ENCODE measurements at regions not wholly inside any gene's neighbourhood (a gene's known extent, or its start where the extent isn't known, plus 50 kb on each side); places are given as distances from the start of the nearest gene placed in this dataset.

DNA sequence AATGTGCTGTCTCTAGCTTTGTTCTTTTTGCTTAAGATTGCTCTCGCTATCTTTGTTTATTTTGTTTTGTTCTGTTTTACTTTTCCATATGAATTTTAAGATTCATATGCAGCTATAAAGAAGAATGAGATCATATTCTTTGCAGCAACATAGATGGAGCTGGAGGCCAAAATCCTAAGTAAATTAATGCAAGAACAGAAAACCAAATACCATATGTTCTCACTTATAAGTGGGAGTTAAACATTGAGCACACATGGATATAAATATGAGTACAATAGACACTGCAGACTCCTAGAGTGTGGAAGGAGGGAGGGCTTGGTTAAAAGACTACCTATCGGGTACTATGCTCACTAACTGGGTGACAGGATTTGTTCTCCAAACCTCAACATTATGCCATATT is 237.8 kb downstream of the TRAM1L1 start:
- TF ChIP-seq, protein P1, sequence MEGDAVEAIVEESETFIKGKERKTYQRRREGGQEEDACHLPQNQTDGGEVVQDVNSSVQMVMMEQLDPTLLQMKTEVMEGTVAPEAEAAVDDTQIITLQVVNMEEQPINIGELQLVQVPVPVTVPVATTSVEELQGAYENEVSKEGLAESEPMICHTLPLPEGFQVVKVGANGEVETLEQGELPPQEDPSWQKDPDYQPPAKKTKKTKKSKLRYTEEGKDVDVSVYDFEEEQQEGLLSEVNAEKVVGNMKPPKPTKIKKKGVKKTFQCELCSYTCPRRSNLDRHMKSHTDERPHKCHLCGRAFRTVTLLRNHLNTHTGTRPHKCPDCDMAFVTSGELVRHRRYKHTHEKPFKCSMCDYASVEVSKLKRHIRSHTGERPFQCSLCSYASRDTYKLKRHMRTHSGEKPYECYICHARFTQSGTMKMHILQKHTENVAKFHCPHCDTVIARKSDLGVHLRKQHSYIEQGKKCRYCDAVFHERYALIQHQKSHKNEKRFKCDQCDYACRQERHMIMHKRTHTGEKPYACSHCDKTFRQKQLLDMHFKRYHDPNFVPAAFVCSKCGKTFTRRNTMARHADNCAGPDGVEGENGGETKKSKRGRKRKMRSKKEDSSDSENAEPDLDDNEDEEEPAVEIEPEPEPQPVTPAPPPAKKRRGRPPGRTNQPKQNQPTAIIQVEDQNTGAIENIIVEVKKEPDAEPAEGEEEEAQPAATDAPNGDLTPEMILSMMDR (IDR thresholded peaks at IDR 0.05) = no peak
- TF ChIP-seq POLR2AphosphoS5 (IDR thresholded peaks at IDR 0.05) (no peak), POLR2A (IDR thresholded peaks at IDR 0.05) (no peak), EP300 (IDR thresholded peaks at IDR 0.05; ENCODE audit: low read depth) (no peak)

All from transverse colon (tissue), 4 donors.